NOMO-1 treated with dmso at 0.1 percent for 144 hours (cell line): ENCODE measurements at regions not wholly inside any gene's neighbourhood (a gene's known extent, or its start where the extent isn't known, plus 50 kb on each side); places are given as distances from the start of the nearest gene placed in this dataset.

ENCODE experiments used
- DNase-seq: peaks from one replicate; lab custom pipeline; 2025; ENCODE audit not compliant: unreplicated experiment; lab: John Stamatoyannopoulos, UW

DNA sequence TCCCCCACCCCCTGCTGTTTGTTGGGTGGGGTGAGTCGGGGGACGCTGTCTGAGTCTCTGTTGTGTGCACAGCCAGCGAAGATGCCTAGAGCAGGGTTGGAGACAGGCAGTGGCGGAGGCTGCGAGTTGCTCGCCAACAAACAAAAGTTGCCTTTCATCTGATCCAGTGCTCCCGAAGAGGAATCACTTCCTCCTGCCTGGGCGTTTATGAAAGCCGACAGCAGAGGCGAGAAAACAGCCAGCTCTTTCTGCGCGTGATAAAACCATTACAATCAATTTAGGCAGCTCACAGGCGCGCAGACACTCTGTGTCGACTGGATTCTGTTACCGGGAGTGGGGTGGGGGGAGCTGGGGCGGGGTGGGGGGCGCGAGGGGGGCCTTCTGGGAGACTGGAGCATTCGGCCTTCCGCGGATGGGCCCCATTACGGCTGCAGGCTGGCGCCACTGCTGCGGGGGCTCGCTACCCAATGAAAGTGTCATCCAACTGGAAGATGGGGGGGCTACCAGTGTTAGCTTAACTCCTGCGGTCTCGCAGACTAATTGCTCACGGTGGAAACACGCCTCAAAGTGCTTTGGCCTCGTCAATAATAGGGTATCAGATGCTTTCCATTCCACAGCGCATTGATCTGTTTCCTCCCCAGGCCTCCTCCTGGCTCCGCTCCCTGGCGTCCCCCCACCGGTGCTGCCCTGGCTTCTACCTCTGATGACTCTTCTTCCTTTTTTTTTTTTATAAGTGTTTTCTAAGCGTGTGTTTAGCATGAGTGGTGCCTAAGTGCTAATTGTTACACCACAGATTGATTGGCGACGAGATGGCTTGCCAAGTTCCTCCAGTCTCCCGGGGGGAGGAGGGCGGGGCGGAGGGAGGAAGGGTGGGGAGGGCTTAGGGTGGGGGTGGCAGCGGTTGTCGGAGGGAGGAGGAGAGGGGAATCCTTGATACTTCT is 678.4 kb downstream of the MED13L start:
- DNase-seq: no peak

DNA sequence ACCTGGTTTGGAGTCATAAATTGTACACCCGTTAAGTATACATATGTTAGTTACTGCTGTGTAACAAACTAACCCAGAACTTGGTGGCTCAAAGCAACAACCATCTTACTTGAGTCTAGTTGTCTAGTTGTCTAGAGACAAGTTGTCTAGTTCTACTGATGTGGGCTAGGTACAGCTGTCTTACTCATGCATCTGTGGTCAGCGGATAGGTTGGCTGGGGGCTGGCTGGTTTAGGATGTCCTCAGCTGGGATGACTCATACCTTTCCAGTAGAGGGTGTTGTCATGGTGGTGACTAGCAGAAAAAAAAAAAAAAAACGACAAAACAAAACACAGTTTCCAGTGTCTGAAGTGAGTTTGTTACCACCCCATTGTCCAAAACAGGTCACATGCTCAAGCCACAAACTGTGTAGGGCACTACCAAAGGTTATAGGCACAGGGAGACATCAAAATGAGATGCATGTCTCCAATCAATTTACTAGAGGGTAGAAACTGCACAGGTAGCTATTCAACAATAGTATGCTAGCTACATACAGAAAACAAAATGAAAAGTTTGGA is 680.3 kb downstream of the MED13L start:
- no peak for DNase-seq

- no peak for DNase-seq
Measured at GRCh38 chr12:115588131-115588530, 689.4 kb downstream of the MED13L start.

DNA sequence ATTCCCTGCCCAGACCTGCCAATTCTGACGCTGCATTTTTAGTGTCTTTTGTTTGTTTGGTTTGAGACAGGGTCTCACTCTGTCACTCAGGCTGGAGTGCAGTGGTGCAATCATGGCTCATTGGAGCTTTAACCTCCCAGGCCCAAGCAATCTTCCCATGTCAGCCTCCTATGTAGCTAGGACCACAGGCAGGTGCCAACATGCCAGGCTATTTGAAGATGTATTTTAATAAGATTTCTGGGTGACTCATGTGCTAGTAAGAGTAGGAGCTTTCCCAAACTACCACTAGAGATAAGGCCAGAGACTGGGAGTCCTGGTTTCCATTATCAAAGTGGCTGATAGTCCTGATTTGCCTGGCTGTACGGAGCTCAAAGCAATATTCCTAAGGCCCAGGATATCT is 693.3 kb downstream of the MED13L start:
- DNase-seq: no peak

GRCh38 chr12:115583591-115583990 is 693.9 kb downstream of the MED13L start:
- no peak for DNase-seq

DNA sequence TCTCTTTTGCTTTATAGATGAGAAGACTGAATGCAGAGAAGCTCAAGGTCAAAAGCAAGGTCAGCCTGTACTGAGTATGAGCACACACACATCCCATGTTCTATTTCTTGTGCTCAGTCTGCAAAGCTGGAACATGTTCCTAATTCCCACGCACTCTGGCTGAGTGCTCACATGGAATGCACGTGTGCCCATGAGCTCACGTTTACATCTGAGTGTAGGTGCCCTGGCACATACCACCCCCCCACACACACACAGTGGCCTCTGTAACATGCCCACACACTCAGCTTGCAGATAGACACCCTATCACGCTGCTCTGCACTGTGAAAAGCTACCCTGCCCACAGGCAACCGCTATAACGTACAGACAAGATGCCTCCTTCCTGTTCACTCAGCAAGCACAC is 700.1 kb downstream of the MED13L start:
- DNase-seq: no peak

- no peak for DNase-seq
Measured at GRCh38 chr12:115574826-115575225, 702.7 kb downstream of the MED13L start.

DNA sequence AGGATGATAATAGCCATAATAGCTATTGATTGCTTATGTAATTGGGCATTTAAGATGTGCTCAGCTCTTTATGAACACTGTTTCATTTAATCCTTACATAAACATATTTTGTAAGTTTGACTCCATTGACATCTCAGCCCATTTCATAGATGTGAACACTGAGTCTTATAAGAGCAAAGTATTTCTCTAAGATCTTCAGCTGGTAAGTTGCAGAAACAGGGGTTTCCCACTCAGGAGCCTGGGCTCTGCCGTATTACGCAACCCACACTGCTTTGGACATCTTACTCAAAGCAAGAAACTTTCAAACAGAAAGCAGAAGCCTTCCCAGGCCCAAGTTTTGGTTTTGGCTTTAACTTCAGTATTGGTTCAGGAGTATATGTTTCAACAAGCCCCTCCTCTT is 705.1 kb downstream of the MED13L start:
- DNase-seq: peak; percentile 4

DNA sequence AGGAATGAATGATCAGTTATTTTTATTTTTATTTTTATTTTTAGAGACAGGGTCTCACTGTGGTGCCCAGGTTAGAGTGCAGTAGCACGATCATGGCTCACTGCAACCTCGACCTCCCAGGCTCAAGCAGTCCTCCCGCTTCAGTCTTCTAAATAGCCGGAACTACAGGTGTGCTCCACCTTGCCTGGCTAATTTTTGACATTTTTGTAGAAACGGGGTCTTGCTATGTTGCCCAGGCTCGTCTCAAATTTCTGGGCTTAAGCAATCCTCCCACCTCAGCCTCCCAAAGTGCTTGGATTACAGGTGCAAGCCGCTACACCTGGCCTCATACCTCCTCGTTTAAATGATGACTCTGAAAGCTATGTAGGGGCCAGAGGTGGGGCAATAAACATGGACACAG is 706.0 kb downstream of the MED13L start:
- no peak for DNase-seq

- no peak for DNase-seq
Measured at GRCh38 chr12:115571027-115571426, 706.5 kb downstream of the MED13L start.

DNA sequence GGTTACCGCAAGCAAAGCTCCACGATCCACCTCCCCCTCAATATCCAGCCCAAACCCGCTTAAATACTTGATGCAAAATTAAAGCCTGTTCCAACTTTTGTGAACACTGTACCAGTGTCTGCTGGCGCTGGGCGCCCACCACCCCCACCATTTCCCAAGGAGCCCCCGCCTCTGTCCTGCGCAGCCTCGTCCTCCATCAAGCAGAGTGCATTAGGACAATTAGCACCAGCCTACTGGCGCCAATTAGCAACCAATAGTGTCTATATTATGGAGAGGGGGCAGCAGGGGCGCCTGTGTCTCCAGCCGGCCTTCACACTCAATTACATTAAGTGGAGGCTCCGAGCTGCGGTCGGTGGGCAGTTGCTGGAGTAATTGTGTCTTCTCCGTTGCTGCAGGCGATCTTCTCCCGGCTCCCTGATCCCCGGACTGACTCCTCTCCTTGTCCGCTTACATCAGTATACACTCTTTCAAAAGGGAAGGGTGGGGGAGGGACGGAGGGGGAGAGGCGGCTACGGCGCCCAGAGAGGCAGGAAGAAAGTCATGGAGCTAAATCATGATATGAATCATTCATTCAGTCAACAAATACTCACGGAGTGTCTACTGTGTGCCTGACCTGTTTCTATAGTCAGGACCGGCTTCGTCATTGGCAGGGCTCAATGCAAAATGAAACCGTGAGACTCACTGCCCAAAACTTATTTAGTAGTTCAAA is 707.3 kb downstream of the MED13L start:
- no peak for DNase-seq

DNA sequence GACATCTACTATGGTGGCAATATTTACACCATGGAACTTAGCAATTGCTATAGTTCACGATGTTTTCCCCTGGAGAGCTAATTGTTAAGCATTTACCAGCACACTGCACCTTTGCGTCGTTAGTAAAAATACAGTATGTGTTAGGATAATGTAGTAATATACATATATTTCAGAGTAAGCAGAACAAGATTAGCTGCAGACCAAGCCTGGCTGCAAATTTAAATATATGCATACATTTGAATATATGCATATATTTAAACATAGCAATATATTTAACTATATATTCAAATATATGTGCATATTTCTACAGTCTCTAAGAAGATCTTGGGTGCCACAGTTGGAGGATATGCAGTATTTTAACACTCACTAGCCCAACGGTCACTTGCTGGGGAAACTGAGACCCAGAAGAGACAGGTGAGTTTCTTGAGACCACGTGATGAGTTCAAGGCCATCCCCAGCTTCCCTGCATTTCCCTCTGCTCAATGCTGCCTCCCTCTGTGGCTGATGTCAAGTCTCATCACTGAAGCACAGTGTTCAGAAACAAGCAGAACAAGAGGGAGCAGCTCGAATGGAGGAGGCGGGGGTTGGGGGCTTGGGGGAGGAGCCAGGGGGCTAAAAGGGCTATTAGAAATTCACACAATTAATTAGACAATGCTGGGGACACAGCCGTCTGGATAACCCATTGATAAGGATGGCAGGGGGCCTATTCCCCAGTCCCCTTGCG is 708.0 kb downstream of the MED13L start:
- no peak for DNase-seq

DNA sequence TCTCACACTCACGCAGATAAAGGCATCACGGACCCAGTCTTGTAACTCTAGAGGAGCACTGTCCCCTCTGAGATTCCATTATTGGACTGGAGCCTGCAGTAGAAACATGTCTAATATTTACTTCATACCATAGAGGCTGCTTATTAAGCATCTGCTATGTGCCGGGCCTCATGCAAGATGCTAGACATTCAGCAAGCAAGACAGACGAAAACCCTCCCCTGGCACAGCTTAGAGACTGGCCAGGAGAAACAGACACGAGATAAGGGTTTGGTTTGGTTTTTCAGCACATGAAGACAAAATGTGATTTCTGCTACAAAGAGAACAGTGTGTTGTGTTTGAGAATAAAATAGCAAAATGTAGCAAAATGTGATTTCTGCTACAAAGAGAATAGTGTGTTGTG is 719.2 kb downstream of the MED13L start:
- no peak for DNase-seq

DNA sequence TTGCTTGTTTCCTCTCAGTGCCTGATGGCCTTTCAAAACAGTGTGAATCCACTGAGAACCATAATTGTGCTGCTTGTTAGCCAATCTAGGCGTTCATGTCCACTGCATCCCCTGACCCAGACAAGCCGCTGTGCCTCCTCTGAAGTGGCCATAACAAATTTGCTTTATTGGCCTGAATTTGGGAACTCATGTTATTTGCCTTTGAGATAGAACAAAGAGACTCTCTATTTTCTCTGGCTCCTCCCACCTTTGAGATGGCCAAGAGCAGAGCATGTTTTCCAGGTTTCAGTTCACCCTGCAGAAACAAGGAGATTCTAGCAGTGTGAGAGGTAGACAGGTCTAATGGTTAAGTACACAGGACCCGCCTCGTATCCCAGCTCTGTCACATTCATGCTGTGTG is 723.9 kb downstream of the MED13L start:
- DNase-seq: no peak

DNA sequence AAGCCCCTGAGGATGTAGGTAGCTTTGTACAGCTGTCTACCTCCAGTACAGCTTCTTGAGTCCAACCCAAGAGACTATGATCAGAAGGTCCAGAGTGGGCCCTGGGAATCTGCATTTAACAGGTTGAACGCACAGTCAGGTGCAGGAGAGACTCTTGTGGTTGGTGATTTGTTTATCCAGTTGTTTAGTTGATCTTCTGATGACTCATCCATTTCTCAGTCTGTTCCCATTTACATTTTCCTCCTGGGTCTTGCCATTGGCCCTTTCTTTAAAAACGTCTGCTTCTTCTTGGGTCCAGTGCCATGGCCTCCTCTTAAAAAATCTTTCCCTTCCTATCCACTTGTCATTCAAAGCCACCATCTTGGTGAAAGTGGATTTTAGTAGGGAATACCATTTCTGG is 734.2 kb downstream of the MED13L start:
- DNase-seq: no peak

DNA sequence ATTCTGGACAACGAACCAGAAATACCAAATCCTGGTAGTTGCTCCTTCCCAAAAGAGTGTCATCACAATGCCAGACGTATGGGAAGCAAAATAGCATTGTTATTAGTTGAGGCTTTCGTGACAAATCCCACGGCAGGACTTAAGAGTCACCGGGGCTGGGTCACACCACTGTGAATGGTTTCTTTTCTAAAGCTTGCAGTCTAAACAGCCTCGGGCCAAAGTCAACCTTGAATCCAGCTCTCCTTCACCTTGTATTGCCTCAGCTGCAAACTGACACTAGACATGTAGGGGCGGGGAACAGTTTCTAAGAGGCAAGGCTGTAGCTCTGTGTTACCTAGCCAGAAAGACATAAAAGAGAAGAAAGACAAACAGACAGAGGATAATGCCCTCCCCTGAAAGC is 734.8 kb downstream of the MED13L start:
- DNase-seq: no peak

DNA sequence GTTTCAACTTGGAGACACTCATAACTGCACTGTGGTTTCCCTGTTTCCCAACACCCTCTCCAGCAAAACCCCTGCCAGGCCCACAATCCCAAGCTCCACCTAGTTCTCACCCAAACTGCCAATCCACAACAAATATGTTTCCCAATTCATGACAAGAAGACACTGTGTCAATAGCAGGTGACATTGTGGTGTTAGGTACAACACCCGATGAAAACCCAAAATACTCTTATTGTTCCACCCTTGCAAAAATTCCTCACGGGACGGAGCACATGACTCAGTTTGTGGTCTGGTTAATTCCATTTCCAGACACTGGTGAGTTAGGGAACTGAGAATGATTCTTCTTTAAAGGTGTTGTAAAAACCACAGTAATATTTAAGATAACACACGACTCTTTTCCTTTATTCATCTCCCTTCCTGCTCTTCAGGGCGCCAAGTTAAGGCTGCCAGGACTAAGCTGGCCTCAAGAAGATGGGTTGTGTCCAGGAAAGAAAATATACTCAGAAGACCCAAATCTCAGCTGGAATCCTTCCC is 735.5 kb downstream of the MED13L start:
- no peak for DNase-seq

GRCh38 chr12:115528466-115528865 is 749.0 kb downstream of the MED13L start:
- DNase-seq: no peak

DNA sequence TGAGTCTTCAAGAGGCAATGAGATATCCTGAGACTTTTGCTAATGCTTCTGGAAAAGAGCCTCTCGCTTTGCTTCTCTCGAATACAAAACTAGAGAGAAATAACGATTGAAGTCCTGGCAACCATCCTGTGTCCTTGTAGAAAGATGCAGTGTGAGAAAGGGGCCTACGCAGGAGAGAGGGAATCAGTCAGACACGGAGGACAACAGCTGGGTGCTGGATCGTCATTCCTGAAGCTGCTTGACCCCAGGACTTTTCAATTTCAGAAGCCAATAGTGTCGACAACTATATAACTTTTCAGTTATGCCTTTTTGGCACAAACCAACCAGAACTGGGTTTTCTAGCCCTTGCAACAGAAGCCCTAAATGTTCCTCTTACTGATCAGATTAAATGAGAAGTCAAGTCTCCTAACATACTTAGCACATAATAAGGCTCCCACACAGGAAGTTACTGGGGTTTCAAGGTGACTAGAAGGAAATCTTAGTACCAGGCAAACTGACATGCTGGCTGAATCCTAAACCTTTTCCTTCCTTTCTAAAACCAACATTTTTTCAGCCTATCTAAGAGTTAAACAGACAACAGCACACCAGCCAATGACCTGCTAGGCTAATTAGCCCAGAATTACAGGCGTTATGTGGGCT is 755.6 kb downstream of the MED13L start:
- DNase-seq: no peak

DNA sequence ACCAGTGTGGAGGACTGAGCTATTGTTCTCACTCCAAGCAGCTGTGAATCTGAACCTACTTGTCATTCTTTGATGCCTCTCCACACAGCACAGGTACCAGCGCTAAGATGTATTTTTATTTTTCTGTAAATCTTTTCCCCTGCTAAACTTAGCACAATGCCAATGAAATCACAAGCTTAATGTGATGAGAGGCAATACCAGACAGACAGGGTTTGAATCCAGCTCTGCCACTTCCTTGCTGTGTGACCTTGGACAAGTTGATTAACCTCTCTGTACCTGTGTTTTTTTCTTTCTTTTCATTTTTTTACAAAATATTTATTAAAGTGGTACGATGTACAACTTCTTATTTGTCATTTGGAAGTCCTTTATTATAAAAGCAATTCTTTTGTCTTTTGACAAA is 757.6 kb downstream of the MED13L start:
- no peak for DNase-seq

DNA sequence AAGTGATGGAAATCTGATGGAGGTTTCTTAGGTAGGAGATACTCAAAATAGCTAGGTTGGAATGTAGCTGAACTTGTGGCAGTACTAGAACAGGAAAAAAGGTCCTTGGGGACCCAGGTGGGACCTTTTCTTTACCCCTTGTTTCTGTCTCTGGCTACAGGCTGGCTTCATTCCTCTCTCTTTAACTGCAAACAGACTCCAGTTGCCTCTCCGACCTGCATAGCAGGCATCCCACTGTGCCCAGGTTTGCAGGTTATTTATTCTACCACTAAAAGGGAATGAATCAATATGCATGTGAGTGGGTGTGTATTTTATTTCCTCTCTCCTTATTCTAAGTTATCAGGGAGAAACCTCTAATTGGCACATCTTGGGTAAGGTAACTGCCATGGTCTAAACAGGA is 758.1 kb downstream of the MED13L start:
- DNase-seq: no peak
